H1 (cell line): ENCODE measurements at regions not wholly inside any gene's neighbourhood (a gene's known extent, or its start where the extent isn't known, plus 50 kb on each side); places are given as distances from the start of the nearest gene placed in this dataset.

ENCODE experiments used
- CTCF ChIA-PET: fragments of 300-600 bp; sonication (Branson Sonifier 250); formaldehyde crosslinking; loops from one replicate; lab custom pipeline; 2021; ENCODE audit not compliant: partially characterized antibody; lab: Charles Lee
- POLR2A ChIA-PET: fragments of 300-600 bp; sonication (Branson Sonifier 250); formaldehyde crosslinking; loops from one replicate; lab custom pipeline; 2021; ENCODE audit warnings: inconsistent platforms; ENCODE audit not compliant: partially characterized antibody; lab: Charles Lee
- DNase-seq, 2 experiments: peaks; one replicate each; pipeline versions ENCODE4 v3.0.0 to v3.0.0-alpha.2; 2010 to 2022; ENCODE audit warnings: low spot score in 2 of 2, low read depth in 1 of 2, mixed read lengths in 1 of 2
- FAIRE-seq: peaks from 2 replicates; lab custom pipeline; 2011; peaks lifted over from hg19 to GRCh38; lab: Jason Lieb, UNC
- H2AFZ ChIP-seq: 2 replicates; pipeline ENCODE4 v1.8.1; 2012; ENCODE audit warnings: low read length, inconsistent platforms
- H2AK5ac ChIP-seq: 2 replicates; pipeline ENCODE4 v1.6.1; 2013; ENCODE audit warnings: low read depth, low read length
- H2BK120ac ChIP-seq: replicated peaks from 2 replicates; pipeline ENCODE3; 2013; ENCODE audit warnings: low read depth, low read length, inconsistent platforms
- H2BK12ac ChIP-seq: 2 replicates; pipeline ENCODE4 v1.6.1; 2013; ENCODE audit warnings: low read depth, low read length
- H2BK15ac ChIP-seq: 2 replicates; pipeline ENCODE4 v1.6.1; 2013; ENCODE audit warnings: low read length
- H2BK20ac ChIP-seq: 2 replicates; pipeline ENCODE4 v1.6.1; 2013; ENCODE audit warnings: low read length
- H2BK5ac ChIP-seq: 2 replicates; pipeline ENCODE4 v1.6.1; 2013; ENCODE audit warnings: low read depth, low read length
- H3K14ac ChIP-seq: 2 replicates; pipeline ENCODE4 v1.6.1; 2013; ENCODE audit warnings: inconsistent platforms; ENCODE audit not compliant: insufficient read length
- H3K18ac ChIP-seq: 2 replicates; pipeline ENCODE4 v1.6.1; 2013; ENCODE audit warnings: low read length; ENCODE audit errors: extremely low read depth
- H3K23ac ChIP-seq: 2 replicates; pipeline ENCODE4 v1.6.1; 2013; ENCODE audit warnings: inconsistent platforms; ENCODE audit not compliant: insufficient read length
- H3K23me2 ChIP-seq: 2 replicates; pipeline ENCODE4 v1.6.1; 2013; ENCODE audit warnings: low read depth, low read length
- H3K27ac ChIP-seq: 2 replicates; pipeline ENCODE4 v1.6.1; 2011; ENCODE audit warnings: low read depth, low read length, inconsistent platforms
- H3K27me3 ChIP-seq, 4 experiments: replicated peaks in 1 of 4; 1 replicate in 1 of 4; 2 replicates in 3 of 4; pipeline versions ENCODE4 v1.6.1 to v1.8.1; 2011 to 2013; ENCODE audit warnings: low read length in 3 of 4, mild to moderate bottlenecking in 3 of 4, inconsistent platforms in 2 of 4, mixed read lengths in 2 of 4, moderate library complexity in 1 of 4; ENCODE audit not compliant: control insufficient read depth in 3 of 4, insufficient read depth in 3 of 4; ENCODE audit errors: extremely low read depth in 1 of 4
- H3K36me3 ChIP-seq, 4 experiments: 2 replicates each; pipeline versions ENCODE4 v1.6.1 to v1.8.1; 2011 to 2013; ENCODE audit warnings: mild to moderate bottlenecking in 4 of 4, low read length in 3 of 4, moderate library complexity in 2 of 4, control low read depth in 1 of 4, inconsistent platforms in 1 of 4; ENCODE audit not compliant: insufficient read depth in 4 of 4, control insufficient read depth in 2 of 4
- H3K4ac ChIP-seq: replicated peaks from 2 replicates; pipeline ENCODE3; 2013; ENCODE audit warnings: low read length, low read depth, mixed read lengths, inconsistent platforms; ENCODE audit not compliant: insufficient read length
- H3K4me1 ChIP-seq, 4 experiments: replicated peaks in 1 of 4; 1 replicate in 1 of 4; 2 replicates in 3 of 4; pipeline versions ENCODE4 v1.6.1 to v1.8.1; 2011 to 2013; ENCODE audit warnings: low read length in 3 of 4, inconsistent platforms in 2 of 4, mixed read lengths in 1 of 4; ENCODE audit not compliant: insufficient read depth in 4 of 4, control insufficient read depth in 3 of 4
- H3K4me2 ChIP-seq, 2 experiments: 2 replicates each; pipeline versions ENCODE4 v1.6.1 to v1.8.1; 2011 to 2013; ENCODE audit warnings: low read depth in 2 of 2, low read length in 2 of 2, control low read depth in 1 of 2, inconsistent platforms in 1 of 2, mild to moderate bottlenecking in 1 of 2; ENCODE audit not compliant: insufficient read depth in 1 of 2
- H3K4me3 ChIP-seq, 4 experiments: fragments of 200-600, 300-600 bp in 1 of 4; sonication (generic), shearing (Covaris generic), sonication (Bioruptor Twin) in 1 of 4; 2 replicates each; pipeline versions ENCODE4 v1.5.1 to v1.8.1; 2011 to 2016; ENCODE audit warnings: low read length in 4 of 4, low read depth in 3 of 4, control low read depth in 2 of 4, inconsistent platforms in 2 of 4, mild to moderate bottlenecking in 2 of 4, mixed read lengths in 1 of 4, moderate library complexity in 1 of 4; ENCODE audit not compliant: insufficient read depth in 2 of 4; ENCODE audit errors: extremely low read depth in 1 of 4
- H3K56ac ChIP-seq: replicated peaks from 2 replicates; pipeline ENCODE3; 2013; ENCODE audit warnings: low read depth, mild to moderate bottlenecking, mixed read lengths, low read length, inconsistent platforms; ENCODE audit not compliant: insufficient read length
- H3K79me1 ChIP-seq: 2 replicates; pipeline ENCODE4 v1.6.1; 2013; ENCODE audit warnings: low read depth, low read length, control low read depth
- H3K79me2 ChIP-seq, 2 experiments: 2 replicates each; pipeline versions ENCODE4 v1.6.1 to v1.8.1; 2012 to 2013; ENCODE audit warnings: low read length in 2 of 2, mild to moderate bottlenecking in 2 of 2, inconsistent platforms in 1 of 2; ENCODE audit not compliant: insufficient read depth in 2 of 2, control insufficient read depth in 1 of 2
- H3K9ac ChIP-seq, 4 experiments: replicated peaks in 1 of 4; 1 replicate in 1 of 4; 2 replicates in 3 of 4; pipeline versions ENCODE4 v1.6.1 to v1.8.1; 2011 to 2013; ENCODE audit warnings: low read depth in 3 of 4, low read length in 3 of 4, control low read depth in 2 of 4, mild to moderate bottlenecking in 2 of 4, moderate library complexity in 2 of 4, inconsistent platforms in 1 of 4; ENCODE audit errors: extremely low read depth in 1 of 4
- H3K9me3 ChIP-seq, 2 experiments: 2 replicates each; pipeline versions ENCODE4 v1.6.1 to v1.8.1; 2012 to 2013; ENCODE audit warnings: mild to moderate bottlenecking in 2 of 2, moderate library complexity in 2 of 2, control low read depth in 1 of 2, inconsistent platforms in 1 of 2, low read depth in 1 of 2, low read length in 1 of 2, mixed read lengths in 1 of 2; ENCODE audit not compliant: insufficient read depth in 2 of 2
- H4K20me1 ChIP-seq, 2 experiments: replicated peaks in 1 of 2; 2 replicates each; pipeline versions ENCODE3 to v1.8.1; 2011 to 2013; ENCODE audit warnings: inconsistent platforms in 2 of 2, low read length in 2 of 2, mild to moderate bottlenecking in 1 of 2; ENCODE audit not compliant: insufficient read depth in 2 of 2, control insufficient read depth in 1 of 2
- H4K5ac ChIP-seq: 2 replicates; pipeline ENCODE4 v1.6.1; 2013; ENCODE audit warnings: low read length, low read depth, mixed read lengths, inconsistent platforms; ENCODE audit not compliant: insufficient read length
- H4K8ac ChIP-seq: 2 replicates; pipeline ENCODE4 v1.8.0; 2013; ENCODE audit warnings: mild to moderate bottlenecking, moderate library complexity, low read length, inconsistent platforms; ENCODE audit not compliant: insufficient read depth; ENCODE audit errors: extremely low read depth
- H4K91ac ChIP-seq: replicated peaks from 2 replicates; pipeline ENCODE3; 2013; ENCODE audit warnings: low read length, mixed read lengths, inconsistent platforms; ENCODE audit not compliant: insufficient read length
- BACH1 ChIP-seq: IDR thresholded peaks from 2 replicates; pipeline ENCODE4 v1.6.1; 2012; ENCODE audit warnings: low read length, improper control_type of control experiment
- CHD2 ChIP-seq: IDR thresholded peaks from 2 replicates; pipeline ENCODE4 v1.6.1; 2012; ENCODE audit warnings: low read length, improper control_type of control experiment
- GTF2F1 ChIP-seq: IDR thresholded peaks from 2 replicates; pipeline ENCODE4 v1.6.1; 2012; ENCODE audit warnings: low read depth, low read length, improper control_type of control experiment, borderline replicate concordance
- JUN ChIP-seq: IDR thresholded peaks from 2 replicates; pipeline ENCODE4 v1.6.1; 2011; ENCODE audit warnings: low read depth, mild to moderate bottlenecking, improper control_type of control experiment, low read length
- KDM4A ChIP-seq: IDR thresholded peaks from one replicate; pipeline ENCODE4 v1.7.1; 2012; ENCODE audit warnings: low read depth, mild to moderate bottlenecking, moderate library complexity, low read length, inconsistent platforms; ENCODE audit not compliant: severe bottlenecking
- NRF1 ChIP-seq: IDR thresholded peaks from 2 replicates; pipeline ENCODE4 v1.6.1; 2011; ENCODE audit warnings: mild to moderate bottlenecking, low read depth, low read length, improper control_type of control experiment
- POU5F1 ChIP-seq: IDR thresholded peaks from 2 replicates; pipeline ENCODE4 v1.6.1; 2011; ENCODE audit warnings: low read depth, mild to moderate bottlenecking, low read length, moderate library complexity
- RBBP5 ChIP-seq: IDR thresholded peaks from 2 replicates; pipeline ENCODE4 v1.7.1; 2012; ENCODE audit warnings: low read depth, mild to moderate bottlenecking, inconsistent platforms, low read length, moderate library complexity, borderline replicate concordance
- RNF2 ChIP-seq: fragments of 200-900, 300-1000 bp; sonication (generic); IDR thresholded peaks from 2 replicates; pipeline ENCODE4 v1.7.1; 2016; ENCODE audit warnings: borderline replicate concordance, low read depth, mild to moderate bottlenecking, antibody characterized with exemption, low read length; ENCODE audit not compliant: poor library complexity, severe bottlenecking; ENCODE audit errors: missing control alignments
- RXRA ChIP-seq: IDR thresholded peaks from 2 replicates; pipeline ENCODE4 v1.6.1; 2011; ENCODE audit warnings: low read depth, mild to moderate bottlenecking, low read length, moderate library complexity; ENCODE audit not compliant: insufficient read depth
- SIRT6 ChIP-seq: IDR thresholded peaks from one replicate; pipeline ENCODE4 v1.7.1; 2012; ENCODE audit warnings: low read length, inconsistent platforms
- SIX5 ChIP-seq: IDR thresholded peaks from 2 replicates; pipeline ENCODE4 v1.6.1; 2011; ENCODE audit warnings: mild to moderate bottlenecking, low read depth, low read length
- SP1 ChIP-seq: IDR thresholded peaks from 2 replicates; pipeline ENCODE4 v1.6.1; 2011; ENCODE audit warnings: low read depth, low read length
- SP4 ChIP-seq: IDR thresholded peaks from 2 replicates; pipeline ENCODE4 v1.6.1; 2012; ENCODE audit warnings: low read length, inconsistent platforms
- SRF ChIP-seq: IDR thresholded peaks from 2 replicates; pipeline ENCODE4 v1.6.1; 2011; ENCODE audit warnings: mild to moderate bottlenecking, low read depth, low read length, moderate library complexity
- SUZ12 ChIP-seq: fragments of 200-600 bp; sonication (generic); IDR thresholded peaks from 2 replicates; pipeline ENCODE4 v1.6.1; 2012; ENCODE audit warnings: mild to moderate bottlenecking, inconsistent platforms, low read length, moderate library complexity, mixed read lengths
- TEAD4 ChIP-seq: IDR thresholded peaks from 2 replicates; pipeline ENCODE4 v1.6.1; 2012; ENCODE audit warnings: low read depth, low read length, inconsistent platforms, mixed read lengths
- WGBS, 2 experiments: shearing (Covaris generic) in 1 of 2; methylation state at CpG; one replicate each; pipeline versions ENCODE4 v1.1.6 to v1.1.7; 2013 to 2015; ENCODE audit warnings: low lambda C conversion rate in 2 of 2, mixed read lengths in 2 of 2, inconsistent platforms in 1 of 2, low coverage in 1 of 2, missing lambda C conversion rate in 1 of 2; ENCODE audit not compliant: insufficient replicate concordance in 2 of 2, insufficient coverage in 1 of 2, insufficient read length in 1 of 2; ENCODE audit errors: extremely low coverage in 1 of 2, missing lambda C conversion rate in 1 of 2; 5-methylcytosine and 5-hydroxymethylcytosine counted together

GRCh38 chr12:92528097-92528496 is 174.7 kb upstream of the PLEKHG7 start:
- no peak for DNase-seq
- WGBS, 2 experiments: 83% methylated on average over 2 of the region's 2 CpGs; no CpG with 5 or more reads in 1 of the 2 experiments
- H3K9ac ChIP-seq: no peak overlapping the region
- no peaks in the 10 kb centered on the region for H3K36me3 ChIP-seq
- no peaks in the 10 kb centered on the region for H3K23me2 ChIP-seq
- no peak overlapping the region for H2AK5ac ChIP-seq
- H3K4me3 ChIP-seq: no peak overlapping the region
- no peak overlapping the region for H2BK120ac ChIP-seq
- no peak overlapping the region for H3K4ac ChIP-seq
- H3K56ac ChIP-seq: no peak overlapping the region
- no peaks in the 10 kb centered on the region for H3K9me3 ChIP-seq
- TF ChIP-seq RBBP5 (no peak), SP4 (no peak), SP1 (no peak), SIX5 (no peak), POU5F1 (no peak), SUZ12 (no peak), SIRT6 (no peak), BACH1 (no peak), RXRA (no peak), JUN (no peak), TEAD4 (no peak), NRF1 (no peak), RNF2 (no peak), CHD2 (no peak), SRF (no peak), GTF2F1 (no peak), KDM4A (no peak)
- TF ChIP-seq, all 59 proteins: peak for 0
- no peak overlapping the region for H4K91ac ChIP-seq
- no peak overlapping the region for H3K27ac ChIP-seq
- H4K5ac ChIP-seq: no peak overlapping the region
- no peaks in the 10 kb centered on the region for H4K20me1 ChIP-seq
- no peaks in the 10 kb centered on the region for H3K4me1 ChIP-seq
- H3K14ac ChIP-seq: no peak overlapping the region
- no peak overlapping the region for H2BK12ac ChIP-seq
- POLR2A ChIA-PET: no interaction called here
- no peaks in the 10 kb centered on the region for H3K79me2 ChIP-seq
- no peak overlapping the region for H2BK5ac ChIP-seq
- H2BK20ac ChIP-seq: no peak overlapping the region
- no peak overlapping the region for H2AFZ ChIP-seq
- no peak overlapping the region for H4K8ac ChIP-seq
- no peaks in the 10 kb centered on the region for H3K79me1 ChIP-seq
- no peak for FAIRE-seq
- H3K4me2 ChIP-seq: no peak overlapping the region
- H3K23ac ChIP-seq: no peak overlapping the region
- no peaks in the 10 kb centered on the region for H3K27me3 ChIP-seq
- H2BK15ac ChIP-seq: no peak overlapping the region
- H3K18ac ChIP-seq: no peak overlapping the region
- CTCF ChIA-PET: interaction anchor here (0.6 kb wide), 1 partner anchor 22 kb away, joined by 3 read pairs; no protein-coding TSS in a partner anchor
